ENCODE measurements at regions not wholly inside any gene's neighbourhood (a gene's known extent, or its start where the extent isn't known, plus 50 kb on each side); places are given as distances from the start of the nearest gene placed in this dataset.

DNA sequence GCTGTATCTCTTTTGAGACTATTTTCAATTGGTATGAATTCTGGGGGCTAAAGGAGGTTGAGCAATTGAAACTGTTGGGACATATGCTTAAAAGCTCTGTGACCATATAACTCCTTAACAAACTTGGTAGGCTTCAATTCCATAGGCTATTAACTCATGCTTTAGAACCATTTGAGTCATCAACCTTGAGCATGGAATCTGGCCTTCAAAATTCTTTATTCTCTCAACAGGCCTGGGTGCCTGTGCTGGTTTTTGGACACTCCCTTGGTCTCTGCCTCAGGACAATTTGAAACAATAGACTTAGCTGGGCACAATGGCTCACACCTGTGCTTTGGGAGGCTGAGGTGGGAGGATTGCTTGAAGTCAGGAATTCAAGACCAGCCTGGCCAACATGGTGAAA lies 61.4 kb upstream of the EPB41L4A start:
- DNase-seq (ENCODE audit: insufficient read length, low spot score, missing footprints): no peak
- Histone ChIP-seq H2AFZ (ENCODE audit: low read length) (no peak overlapping the region), H3K79me2 (ENCODE audit: insufficient read depth, low read length) (no peaks in the 10 kb centered on the region), H3K36me3 (ENCODE audit: insufficient read depth, low read length) (no peaks in the 10 kb centered on the region), H4K20me1 (ENCODE audit: insufficient read depth, low read length) (no peaks in the 10 kb centered on the region), H3K4me3 (ENCODE audit: insufficient read depth, low read length) (no peak overlapping the region), H3K27me3 (ENCODE audit: insufficient read depth, low read length) (no peaks in the 10 kb centered on the region), H3K4me2 (ENCODE audit: insufficient read depth, low read length) (no peak overlapping the region), H3K4me1 (ENCODE audit: insufficient read depth, low read length) (peaks cover 3% of the 10 kb centered on the region), H3K27ac (ENCODE audit: low read depth, low read length) (no peak overlapping the region), H3K9me3 (ENCODE audit: low read depth, low read length) (no peaks in the 10 kb centered on the region)
- TF ChIP-seq CTCF (IDR thresholded peaks at IDR 0.05; ENCODE audit: extremely low read depth, low read depth, low read length): no peak

DNA sequence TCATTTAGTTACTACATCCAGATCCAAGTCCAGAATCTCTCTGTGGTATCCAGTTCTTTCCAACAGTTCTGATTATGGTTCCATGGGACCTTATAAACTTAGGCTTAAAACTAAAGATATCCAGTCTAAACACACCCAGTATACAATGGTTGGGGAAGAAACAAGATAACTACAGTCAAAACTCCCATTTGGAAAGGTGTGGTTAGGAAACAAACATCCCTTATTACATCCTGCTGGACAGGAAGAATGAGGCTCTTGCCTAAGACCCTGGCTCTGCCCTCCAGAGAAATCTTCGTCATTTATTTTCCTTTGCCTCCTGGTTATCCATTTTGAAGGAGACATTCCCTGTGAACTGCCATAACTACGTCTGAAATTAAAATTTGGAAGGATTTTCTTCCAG lies 64.6 kb upstream of the EPB41L4A start:
- no peak for DNase-seq (ENCODE audit: insufficient read length, low spot score, missing footprints)
- Histone ChIP-seq H3K4me2 (ENCODE audit: insufficient read depth, low read length) (no peak overlapping the region), H3K9me3 (ENCODE audit: low read depth, low read length) (no peaks in the 10 kb centered on the region), H3K27ac (ENCODE audit: low read depth, low read length) (no peak overlapping the region), H2AFZ (ENCODE audit: low read length) (no peak overlapping the region), H3K36me3 (ENCODE audit: insufficient read depth, low read length) (no peaks in the 10 kb centered on the region), H3K4me1 (ENCODE audit: insufficient read depth, low read length) (peaks cover 3% of the 10 kb centered on the region), H4K20me1 (ENCODE audit: insufficient read depth, low read length) (no peaks in the 10 kb centered on the region), H3K4me3 (ENCODE audit: insufficient read depth, low read length) (no peak overlapping the region), H3K27me3 (ENCODE audit: insufficient read depth, low read length) (no peaks in the 10 kb centered on the region), H3K79me2 (ENCODE audit: insufficient read depth, low read length) (no peaks in the 10 kb centered on the region)
- TF ChIP-seq CTCF (IDR thresholded peaks at IDR 0.05; ENCODE audit: extremely low read depth, low read depth, low read length): no peak

GRCh38 chr5:112485934-112486355 lies 66.9 kb upstream of the EPB41L4A start:
- Histone ChIP-seq H3K4me3 (ENCODE audit: insufficient read depth, low read length) (no peak overlapping the region), H2AFZ (ENCODE audit: low read length) (no peak overlapping the region), H3K27ac (ENCODE audit: low read depth, low read length) (no peak overlapping the region), H4K20me1 (ENCODE audit: insufficient read depth, low read length) (no peaks in the 10 kb centered on the region), H3K9me3 (ENCODE audit: low read depth, low read length) (no peaks in the 10 kb centered on the region), H3K79me2 (ENCODE audit: insufficient read depth, low read length) (no peaks in the 10 kb centered on the region), H3K36me3 (ENCODE audit: insufficient read depth, low read length) (no peaks in the 10 kb centered on the region), H3K27me3 (ENCODE audit: insufficient read depth, low read length) (no peaks in the 10 kb centered on the region), H3K4me1 (ENCODE audit: insufficient read depth, low read length) (no peaks in the 10 kb centered on the region), H3K4me2 (ENCODE audit: insufficient read depth, low read length) (no peak overlapping the region)
- no peak for TF ChIP-seq CTCF (IDR thresholded peaks at IDR 0.05; ENCODE audit: extremely low read depth, low read depth, low read length)
- DNase-seq (ENCODE audit: insufficient read length, low spot score, missing footprints): no peak

DNA sequence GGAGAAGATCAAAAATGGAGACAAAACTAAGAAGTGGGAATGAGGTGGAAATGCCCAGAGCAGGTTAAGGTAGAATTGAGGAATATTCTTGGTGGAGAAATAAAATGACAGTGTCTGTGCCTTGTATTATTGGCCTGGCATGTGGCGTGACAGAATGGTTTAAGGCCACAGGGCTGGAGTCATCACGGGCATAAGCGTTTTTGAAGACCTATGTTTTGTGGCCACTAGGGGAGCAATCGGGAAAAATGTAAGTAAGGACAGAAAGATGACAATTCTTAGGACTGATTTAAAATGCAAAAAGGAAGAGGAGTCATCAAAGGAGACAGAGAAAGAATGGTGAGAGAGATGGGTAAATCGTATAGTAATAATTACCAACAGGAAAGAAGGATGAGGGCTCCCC lies 72.2 kb upstream of the EPB41L4A start:
- TF ChIP-seq CTCF (IDR thresholded peaks at IDR 0.05; ENCODE audit: extremely low read depth, low read depth, low read length): peak; percentile 45
- DNase-seq (ENCODE audit: insufficient read length, low spot score, missing footprints): no peak
- no peaks in the 10 kb centered on the region for H4K20me1 ChIP-seq (ENCODE audit: insufficient read depth, low read length)
- no peaks in the 10 kb centered on the region for H3K4me1 ChIP-seq (ENCODE audit: insufficient read depth, low read length)
- H3K27ac ChIP-seq (ENCODE audit: low read depth, low read length): no peak overlapping the region
- H3K4me2 ChIP-seq (ENCODE audit: insufficient read depth, low read length): no peak overlapping the region
- no peak overlapping the region for H2AFZ ChIP-seq (ENCODE audit: low read length)
- H3K4me3 ChIP-seq (ENCODE audit: insufficient read depth, low read length): no peak overlapping the region
- H3K79me2 ChIP-seq (ENCODE audit: insufficient read depth, low read length): no peaks in the 10 kb centered on the region
- H3K36me3 ChIP-seq (ENCODE audit: insufficient read depth, low read length): no peaks in the 10 kb centered on the region
- no peaks in the 10 kb centered on the region for H3K9me3 ChIP-seq (ENCODE audit: low read depth, low read length)
- H3K27me3 ChIP-seq (ENCODE audit: insufficient read depth, low read length): no peaks in the 10 kb centered on the region

Data from osteoblast (primary cell).